Glutamatergic neuron (in vitro differentiated cells): ENCODE measurements at regions not wholly inside any gene's neighbourhood (a gene's known extent, or its start where the extent isn't known, plus 50 kb on each side); places are given as distances from the start of the nearest gene placed in this dataset.

ENCODE experiments used
- DNase-seq: peaks from one replicate; pipeline ENCODE4 v3.0.0; 2022
- H3K27ac Mint-ChIP-seq: one replicate; pipeline ENCODE4 v1.8.0; 2020; ENCODE audit warnings: mild to moderate bottlenecking, mixed read lengths, inconsistent platforms; ENCODE audit not compliant: unreplicated experiment
- H3K27me3 Mint-ChIP-seq: one replicate; pipeline ENCODE4 v1.8.0; 2020; ENCODE audit warnings: mild to moderate bottlenecking, moderate library complexity, mixed read lengths, inconsistent platforms; ENCODE audit not compliant: unreplicated experiment
- H3K36me3 Mint-ChIP-seq: one replicate; pipeline ENCODE4 v1.8.0; 2020; ENCODE audit warnings: mild to moderate bottlenecking, mixed read lengths, inconsistent platforms; ENCODE audit not compliant: unreplicated experiment
- H3K4me1 Mint-ChIP-seq: one replicate; pipeline ENCODE4 v1.8.0; 2020; ENCODE audit warnings: mild to moderate bottlenecking, low read depth, mixed read lengths, inconsistent platforms; ENCODE audit not compliant: unreplicated experiment
- H3K4me3 Mint-ChIP-seq: one replicate; pipeline ENCODE4 v1.8.0; 2020; ENCODE audit warnings: mild to moderate bottlenecking, mixed read lengths, inconsistent platforms; ENCODE audit not compliant: unreplicated experiment
- H3K9me3 Mint-ChIP-seq: one replicate; pipeline ENCODE4 v1.8.0; 2020; ENCODE audit warnings: mild to moderate bottlenecking, moderate library complexity, mixed read lengths, inconsistent platforms; ENCODE audit not compliant: unreplicated experiment
- TF ChIP-seq, protein P1 (sequence below): fragments of 200-600 bp; sonication (generic); IDR thresholded peaks from one replicate; pipeline ENCODE4 v1.5.0; 2021; ENCODE audit not compliant: partially characterized antibody, unreplicated experiment

DNA sequence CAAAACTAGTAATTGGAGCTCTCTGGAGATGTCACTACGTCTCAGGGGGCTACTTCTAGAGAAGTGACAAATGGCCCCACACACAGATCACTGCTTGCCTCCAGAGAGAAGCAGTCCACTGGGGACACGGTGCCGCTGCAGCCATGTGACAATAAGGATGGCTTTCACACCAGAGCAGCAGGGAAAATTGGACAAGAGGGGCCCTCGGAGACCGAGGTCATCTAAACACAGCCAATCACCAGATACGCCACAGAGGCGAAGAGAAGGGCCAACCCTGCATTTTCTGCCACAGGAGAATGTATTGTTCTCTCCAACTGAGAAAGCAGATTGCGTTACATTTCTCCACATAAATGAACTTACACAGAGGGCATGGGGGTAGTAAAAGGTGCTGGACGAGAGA is 51.2 kb upstream of the TIAM1 start:
- Mint-ChIP-seq H3K9me3 (peaks cover 6% of the 10 kb centered on the region), H3K4me1 (peaks cover 12% of the 10 kb centered on the region), H3K27ac (peak overlapping the region; percentile 95), H3K4me3 (peak overlapping the region; percentile 77), H3K36me3 (no peaks in the 10 kb centered on the region), H3K27me3 (peaks cover 4% of the 10 kb centered on the region)
- peak; percentile 71 for DNase-seq
- TF ChIP-seq, protein P1, sequence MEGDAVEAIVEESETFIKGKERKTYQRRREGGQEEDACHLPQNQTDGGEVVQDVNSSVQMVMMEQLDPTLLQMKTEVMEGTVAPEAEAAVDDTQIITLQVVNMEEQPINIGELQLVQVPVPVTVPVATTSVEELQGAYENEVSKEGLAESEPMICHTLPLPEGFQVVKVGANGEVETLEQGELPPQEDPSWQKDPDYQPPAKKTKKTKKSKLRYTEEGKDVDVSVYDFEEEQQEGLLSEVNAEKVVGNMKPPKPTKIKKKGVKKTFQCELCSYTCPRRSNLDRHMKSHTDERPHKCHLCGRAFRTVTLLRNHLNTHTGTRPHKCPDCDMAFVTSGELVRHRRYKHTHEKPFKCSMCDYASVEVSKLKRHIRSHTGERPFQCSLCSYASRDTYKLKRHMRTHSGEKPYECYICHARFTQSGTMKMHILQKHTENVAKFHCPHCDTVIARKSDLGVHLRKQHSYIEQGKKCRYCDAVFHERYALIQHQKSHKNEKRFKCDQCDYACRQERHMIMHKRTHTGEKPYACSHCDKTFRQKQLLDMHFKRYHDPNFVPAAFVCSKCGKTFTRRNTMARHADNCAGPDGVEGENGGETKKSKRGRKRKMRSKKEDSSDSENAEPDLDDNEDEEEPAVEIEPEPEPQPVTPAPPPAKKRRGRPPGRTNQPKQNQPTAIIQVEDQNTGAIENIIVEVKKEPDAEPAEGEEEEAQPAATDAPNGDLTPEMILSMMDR, result no peak

DNA sequence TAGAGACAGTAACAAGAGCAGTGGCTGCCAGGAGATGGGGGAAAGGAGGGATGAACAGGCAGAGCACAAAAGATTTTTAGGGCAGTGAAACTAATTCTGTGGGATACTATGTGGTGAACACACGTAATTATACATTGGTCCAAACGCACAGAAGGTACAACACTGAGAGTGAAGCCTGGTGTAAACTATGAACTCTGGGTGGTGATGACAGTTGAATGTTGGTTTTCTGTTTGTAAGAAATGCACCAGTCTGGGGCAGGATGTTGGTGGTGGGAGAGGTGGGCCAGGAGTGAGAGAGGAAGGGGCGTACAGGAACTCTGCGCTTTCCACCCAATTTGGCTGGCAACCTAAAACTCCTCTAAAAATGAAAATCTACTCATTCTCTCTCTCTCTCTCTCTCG is 50.2 kb upstream of the TIAM1 start:
- TF ChIP-seq, protein P1, result no peak
- DNase-seq, result no peak
- Mint-ChIP-seq H3K9me3 (peaks cover 6% of the 10 kb centered on the region), H3K27me3 (peaks cover 4% of the 10 kb centered on the region), H3K27ac (no peak overlapping the region), H3K36me3 (no peaks in the 10 kb centered on the region), H3K4me3 (no peak overlapping the region), H3K4me1 (peaks cover 12% of the 10 kb centered on the region)
